Myocyte (in vitro differentiated cells): ENCODE measurements at regions not wholly inside any gene's neighbourhood (a gene's known extent, or its start where the extent isn't known, plus 50 kb on each side); places are given as distances from the start of the nearest gene placed in this dataset.

Source experiments
- DNase-seq: peaks from one replicate; pipeline ENCODE4 v3.0.0-alpha.2; 2012; ENCODE audit warnings: low read depth

GRCh38 chr4:60122820-60123219 is 1077.3 kb upstream of the ADGRL3 start:
- no peak for DNase-seq

GRCh38 chr4:60128888-60129287 is 1071.2 kb upstream of the ADGRL3 start:
- DNase-seq = no peak

- DNase-seq = no peak
Observed at GRCh38 chr4:60129740-60130139, 1070.4 kb upstream of the ADGRL3 start.

GRCh38 chr4:60133375-60133774 is 1066.8 kb upstream of the ADGRL3 start:
- DNase-seq = no peak

GRCh38 chr4:60134099-60134498 is 1066.0 kb upstream of the ADGRL3 start:
- DNase-seq = no peak

- DNase-seq = no peak
Observed at GRCh38 chr4:60155088-60155487, 1045.0 kb upstream of the ADGRL3 start.

- no peak for DNase-seq
Observed at GRCh38 chr4:60173103-60173502, 1027.0 kb upstream of the ADGRL3 start.

- no peak for DNase-seq
Observed at GRCh38 chr4:60173718-60174117, 1026.4 kb upstream of the ADGRL3 start.

- DNase-seq = no peak
Observed at GRCh38 chr4:60175241-60175640, 1024.9 kb upstream of the ADGRL3 start.

GRCh38 chr4:60187428-60187827 is 1012.7 kb upstream of the ADGRL3 start:
- DNase-seq = no peak

GRCh38 chr4:60189286-60189685 is 1010.8 kb upstream of the ADGRL3 start:
- DNase-seq = no peak

- DNase-seq = no peak
Observed at GRCh38 chr4:60194214-60194613, 1005.9 kb upstream of the ADGRL3 start.

- no peak for DNase-seq
Observed at GRCh38 chr4:60195256-60195655, 1004.9 kb upstream of the ADGRL3 start.

- peak; percentile 65 for DNase-seq
Observed at GRCh38 chr4:60201052-60201673, 999.0 kb upstream of the ADGRL3 start.

- no peak for DNase-seq
Observed at GRCh38 chr4:60209588-60209987, 990.5 kb upstream of the ADGRL3 start.

- no peak for DNase-seq
Observed at GRCh38 chr4:60215906-60216305, 984.2 kb upstream of the ADGRL3 start.

GRCh38 chr4:60216752-60217151 is 983.4 kb upstream of the ADGRL3 start:
- peak; percentile 1 for DNase-seq

- no peak for DNase-seq
Observed at GRCh38 chr4:60221866-60222265, 978.3 kb upstream of the ADGRL3 start.

GRCh38 chr4:60223208-60223923 is 976.8 kb upstream of the ADGRL3 start:
- no peak for DNase-seq

- DNase-seq = no peak
Observed at GRCh38 chr4:60241866-60242265, 958.3 kb upstream of the ADGRL3 start.

GRCh38 chr4:60249784-60250183 is 950.3 kb upstream of the ADGRL3 start:
- DNase-seq = no peak

- DNase-seq = no peak
Observed at GRCh38 chr4:60250657-60251056, 949.5 kb upstream of the ADGRL3 start.

GRCh38 chr4:60259781-60260180 is 940.3 kb upstream of the ADGRL3 start:
- no peak for DNase-seq
